ENCODE measurements at regions not wholly inside any gene's neighbourhood (a gene's known extent, or its start where the extent isn't known, plus 50 kb on each side); places are given as distances from the start of the nearest gene placed in this dataset.

- no peak for TF ChIP-seq CTCF (conservative IDR thresholded peaks at IDR 0.05; ENCODE audit: low read length)
- TF ChIP-seq EZH2phosphoT487 (IDR thresholded peaks at IDR 0.05; ENCODE audit: borderline replicate concordance), result no peak
- H3K79me2 ChIP-seq (ENCODE audit: insufficient read depth, low read length), result no peaks in the 10 kb centered on the region
- no peak overlapping the region for H3K4me2 ChIP-seq (ENCODE audit: low read depth, low read length, poor library complexity, severe bottlenecking)
- no peak overlapping the region for H3K4me3 ChIP-seq (ENCODE audit: low read length, poor library complexity, severe bottlenecking)
- no peaks in the 10 kb centered on the region for H3K4me1 ChIP-seq (ENCODE audit: insufficient read depth, low read length, poor library complexity, severe bottlenecking)
- H4K20me1 ChIP-seq (ENCODE audit: insufficient read depth, low read length, poor library complexity, severe bottlenecking), result no peaks in the 10 kb centered on the region
- H3K9me2 ChIP-seq (replicated peaks; ENCODE audit: low read depth, low read length), result no peaks in the 10 kb centered on the region
- H3K9me3 ChIP-seq (ENCODE audit: insufficient read depth, low read depth, low read length), result no peaks in the 10 kb centered on the region
- no peak overlapping the region for H2AFZ ChIP-seq (ENCODE audit: low read length)
- H3K9ac ChIP-seq (ENCODE audit: low read depth, low read length, poor library complexity, severe bottlenecking), result no peak overlapping the region
- no peaks in the 10 kb centered on the region for H3F3A ChIP-seq (ENCODE audit: low read depth)
- H3K36me3 ChIP-seq (ENCODE audit: insufficient read depth, low read length), result no peaks in the 10 kb centered on the region
- H3K27me3 ChIP-seq (ENCODE audit: insufficient read depth, low read length, poor library complexity, severe bottlenecking), result no peaks in the 10 kb centered on the region
Measured at GRCh38 chr1:106555571-106555970, 500.9 kb upstream of the PRMT6 start.

DNA sequence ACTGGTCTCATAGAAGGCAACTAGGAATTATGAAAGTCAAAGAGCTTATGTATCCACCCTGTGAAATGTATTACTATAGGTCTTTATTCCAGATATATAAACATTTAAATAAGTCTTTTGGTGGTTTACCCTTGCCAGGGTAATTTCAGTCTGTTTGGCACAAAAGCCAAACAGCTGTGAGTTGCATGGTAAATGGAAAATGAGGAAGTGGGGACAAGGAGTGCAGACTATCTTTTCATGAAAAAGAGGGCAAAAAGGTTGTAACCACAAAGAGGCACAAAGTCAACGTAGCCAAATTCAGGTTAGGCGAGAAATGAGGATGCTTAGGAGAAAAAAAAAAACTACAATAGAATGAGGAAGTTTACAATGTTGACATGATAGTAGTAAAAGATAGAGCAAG lies 492.3 kb upstream of the PRMT6 start:
- H3K4me2 ChIP-seq (ENCODE audit: low read depth, low read length, poor library complexity, severe bottlenecking), result no peak overlapping the region

DNA sequence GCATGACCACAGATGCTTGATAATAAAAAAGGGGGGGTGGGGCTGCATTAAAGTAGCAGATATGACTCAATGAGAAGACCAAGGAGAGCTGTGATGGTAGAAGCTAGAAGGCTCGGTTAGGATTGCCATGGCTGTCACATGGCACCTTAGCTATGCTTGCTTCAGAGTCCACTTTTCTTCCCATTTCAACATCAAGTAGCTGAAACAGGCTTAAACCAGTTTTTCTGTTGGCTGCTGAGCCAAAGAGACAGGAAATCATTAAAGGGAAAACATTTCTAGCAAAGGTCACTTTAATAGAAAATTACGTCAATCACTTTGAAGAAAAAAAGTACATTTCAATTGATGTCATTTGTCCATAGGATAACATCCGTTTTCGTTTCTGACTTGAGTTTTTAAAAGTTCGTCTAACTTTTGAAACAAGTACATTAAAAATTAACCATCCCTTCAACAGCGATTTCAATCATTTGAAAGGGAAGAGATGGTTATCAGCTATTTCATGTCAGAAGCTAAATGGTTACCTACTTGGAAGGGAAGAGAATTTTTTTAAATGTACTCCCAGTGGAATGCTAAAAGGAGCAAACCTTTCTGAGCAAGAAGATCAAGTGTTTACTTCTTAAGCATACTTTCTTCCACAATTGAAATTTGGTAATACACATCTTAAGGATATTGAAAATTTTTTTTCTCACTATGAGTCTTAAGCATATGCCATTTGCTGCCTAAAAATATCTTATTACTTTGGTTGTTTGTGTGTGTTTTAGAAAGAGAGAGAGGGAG lies 488.1 kb upstream of the PRMT6 start:
- Histone ChIP-seq H3K4me3 (ENCODE audit: low read length, poor library complexity, severe bottlenecking) (no peak overlapping the region), H3K36me3 (ENCODE audit: insufficient read depth, low read length) (no peaks in the 10 kb centered on the region), H3K4me1 (ENCODE audit: insufficient read depth, low read length, poor library complexity, severe bottlenecking) (no peaks in the 10 kb centered on the region), H3K9me2 (replicated peaks; ENCODE audit: low read depth, low read length) (no peaks in the 10 kb centered on the region), H3K9me3 (ENCODE audit: insufficient read depth, low read depth, low read length) (no peaks in the 10 kb centered on the region), H3K4me2 (ENCODE audit: low read depth, low read length, poor library complexity, severe bottlenecking) (no peak overlapping the region), H3K27me3 (ENCODE audit: insufficient read depth, low read length, poor library complexity, severe bottlenecking) (no peaks in the 10 kb centered on the region), H3K9ac (ENCODE audit: low read depth, low read length, poor library complexity, severe bottlenecking) (no peak overlapping the region), H4K20me1 (ENCODE audit: insufficient read depth, low read length, poor library complexity, severe bottlenecking) (no peaks in the 10 kb centered on the region), H2AFZ (ENCODE audit: low read length) (no peak overlapping the region), H3K79me2 (ENCODE audit: insufficient read depth, low read length) (no peaks in the 10 kb centered on the region), H3F3A (ENCODE audit: low read depth) (no peaks in the 10 kb centered on the region)
- TF ChIP-seq CTCF (conservative IDR thresholded peaks at IDR 0.05; ENCODE audit: low read length) (no peak), EZH2phosphoT487 (IDR thresholded peaks at IDR 0.05; ENCODE audit: borderline replicate concordance) (no peak)

More for the DNA sequence above, 492.3 kb upstream of the PRMT6 start:
- Histone ChIP-seq H3K9ac (ENCODE audit: low read depth, low read length, poor library complexity, severe bottlenecking) (no peak overlapping the region), H2AFZ (ENCODE audit: low read length) (no peak overlapping the region), H4K20me1 (ENCODE audit: insufficient read depth, low read length, poor library complexity, severe bottlenecking) (no peaks in the 10 kb centered on the region), H3K9me3 (ENCODE audit: insufficient read depth, low read depth, low read length) (no peaks in the 10 kb centered on the region), H3K27me3 (ENCODE audit: insufficient read depth, low read length, poor library complexity, severe bottlenecking) (no peaks in the 10 kb centered on the region), H3K79me2 (ENCODE audit: insufficient read depth, low read length) (no peaks in the 10 kb centered on the region), H3K9me2 (replicated peaks; ENCODE audit: low read depth, low read length) (no peaks in the 10 kb centered on the region), H3F3A (ENCODE audit: low read depth) (no peaks in the 10 kb centered on the region), H3K4me1 (ENCODE audit: insufficient read depth, low read length, poor library complexity, severe bottlenecking) (no peaks in the 10 kb centered on the region), H3K36me3 (ENCODE audit: insufficient read depth, low read length) (no peaks in the 10 kb centered on the region), H3K4me3 (ENCODE audit: low read length, poor library complexity, severe bottlenecking) (no peak overlapping the region)
- TF ChIP-seq CTCF (conservative IDR thresholded peaks at IDR 0.05; ENCODE audit: low read length) (no peak), EZH2phosphoT487 (IDR thresholded peaks at IDR 0.05; ENCODE audit: borderline replicate concordance) (no peak)
